NK-92 (cell line): ENCODE measurements at regions not wholly inside any gene's neighbourhood (a gene's known extent, or its start where the extent isn't known, plus 50 kb on each side); places are given as distances from the start of the nearest gene placed in this dataset.

Source experiments
- DNase-seq: peaks from one replicate; lab custom pipeline; 2025; ENCODE audit not compliant: unreplicated experiment; lab: John Stamatoyannopoulos, UW

- DNase-seq, result no peak
Measured at GRCh38 chr1:228914700-228915099, 179.4 kb downstream of the RHOU start.

- no peak for DNase-seq
Measured at GRCh38 chr1:228917342-228917741, 182.1 kb downstream of the RHOU start.

DNA sequence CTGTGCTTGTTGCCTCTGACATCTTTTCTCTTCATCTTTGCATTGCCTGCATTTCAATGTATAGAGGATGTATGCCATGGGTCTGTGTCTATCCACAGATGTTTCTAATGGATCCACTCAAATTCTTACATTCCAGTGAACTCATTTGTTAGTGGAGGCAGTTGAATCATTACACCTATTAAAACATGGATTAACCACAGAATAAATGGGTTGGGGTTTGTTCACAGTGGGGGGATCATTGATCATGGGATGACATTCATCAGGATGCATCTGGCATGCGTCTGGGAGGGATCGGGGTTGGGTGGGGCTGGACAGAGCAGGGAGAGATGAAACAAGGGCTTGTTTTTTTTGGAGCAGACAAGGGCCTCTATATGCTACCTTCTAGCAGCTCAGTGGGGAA lies 182.5 kb downstream of the RHOU start:
- DNase-seq, result no peak

- no peak for DNase-seq
Measured at GRCh38 chr1:228918335-228918734, 183.1 kb downstream of the RHOU start.

- DNase-seq, result no peak
Measured at GRCh38 chr1:228919914-228920313, 184.6 kb downstream of the RHOU start.

GRCh38 chr1:228920831-228921230 lies 185.6 kb downstream of the RHOU start:
- no peak for DNase-seq

GRCh38 chr1:228921481-228921880 lies 186.2 kb downstream of the RHOU start:
- DNase-seq, result no peak

DNA sequence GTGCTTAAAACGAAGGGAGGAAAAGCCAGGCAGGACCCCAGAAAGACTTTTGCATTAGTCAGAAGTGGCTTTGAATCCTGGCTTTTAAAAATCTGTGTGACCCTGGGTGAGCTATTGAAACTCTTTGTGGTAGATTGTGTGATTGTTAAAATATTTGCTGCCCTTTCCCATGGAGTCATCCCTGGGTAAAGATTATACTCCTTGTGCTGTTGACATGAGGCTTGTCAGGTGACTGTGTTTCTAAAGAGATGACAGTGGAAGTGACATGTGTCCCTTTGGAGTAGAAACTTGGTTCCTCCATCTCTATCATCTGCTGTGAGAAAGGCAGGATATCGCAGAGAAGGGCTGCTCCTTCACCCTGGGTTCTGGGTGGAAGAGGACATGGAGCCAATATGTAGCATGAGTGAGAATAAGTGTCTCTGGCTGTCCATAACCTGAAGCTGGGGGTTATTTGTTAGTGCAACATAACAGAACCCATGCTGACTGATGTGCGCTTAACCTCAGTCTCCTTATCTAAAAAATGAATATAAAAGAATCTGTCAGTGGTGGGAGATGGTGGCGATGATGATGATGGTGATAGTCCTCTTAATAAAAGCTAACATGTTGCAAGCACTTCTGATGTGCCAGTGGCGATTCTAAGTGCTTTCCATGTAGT lies 187.6 kb downstream of the RHOU start:
- no peak for DNase-seq

- DNase-seq, result no peak
Measured at GRCh38 chr1:228923973-228924686, 188.9 kb downstream of the RHOU start.

DNA sequence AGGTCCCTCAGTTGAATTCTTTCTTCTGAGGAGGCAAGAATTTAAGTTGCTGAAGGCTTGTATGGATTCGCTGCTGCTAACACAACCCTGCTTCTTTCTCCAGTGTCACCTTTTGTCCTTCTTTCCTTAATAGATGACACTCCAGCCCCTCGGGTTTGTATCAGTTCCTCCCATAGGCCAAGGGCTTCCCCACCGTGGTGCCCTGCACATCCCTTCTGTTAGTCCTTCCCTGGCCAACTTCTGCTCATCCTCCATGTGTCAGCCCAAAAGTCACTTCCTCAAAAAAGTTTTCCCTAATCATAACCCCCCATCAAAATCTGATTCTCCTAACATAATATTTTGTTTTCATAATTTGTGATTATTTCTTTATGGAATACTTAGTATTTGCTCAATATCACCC lies 190.4 kb downstream of the RHOU start:
- DNase-seq, result no peak

DNA sequence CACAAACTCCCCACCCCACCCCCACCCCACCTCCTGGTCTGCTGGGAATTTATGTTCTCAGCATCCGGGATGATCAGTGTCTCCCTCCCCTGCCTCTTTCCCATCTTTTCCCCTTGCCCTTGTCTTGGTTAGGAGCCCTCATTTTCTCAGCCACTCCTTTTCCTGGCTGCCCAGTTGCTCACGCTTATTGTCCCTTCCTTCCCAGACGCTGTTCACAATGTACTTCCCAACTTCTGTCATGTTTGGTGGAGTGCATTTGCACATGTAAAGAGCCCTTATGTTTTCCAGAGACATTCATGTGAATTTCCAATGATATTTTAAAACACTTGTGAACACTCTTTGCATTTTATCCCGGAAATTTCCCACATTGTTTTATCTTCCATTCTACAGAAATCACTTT lies 192.1 kb downstream of the RHOU start:
- no peak for DNase-seq

GRCh38 chr1:228927946-228928898 lies 192.9 kb downstream of the RHOU start:
- no peak for DNase-seq

GRCh38 chr1:228929476-228930027 lies 194.3 kb downstream of the RHOU start:
- no peak for DNase-seq

- DNase-seq, result no peak
Measured at GRCh38 chr1:228930479-228930957, 195.2 kb downstream of the RHOU start.

- no peak for DNase-seq
Measured at GRCh38 chr1:228933753-228934152, 198.5 kb downstream of the RHOU start.

GRCh38 chr1:228935198-228935663 lies 200.0 kb downstream of the RHOU start:
- DNase-seq, result no peak

GRCh38 chr1:228935855-228936727 lies 200.8 kb downstream of the RHOU start:
- DNase-seq, result no peak

GRCh38 chr1:228936881-228937280 lies 201.6 kb downstream of the RHOU start:
- no peak for DNase-seq

GRCh38 chr1:228937351-228937750 lies 202.1 kb downstream of the RHOU start:
- DNase-seq, result no peak

DNA sequence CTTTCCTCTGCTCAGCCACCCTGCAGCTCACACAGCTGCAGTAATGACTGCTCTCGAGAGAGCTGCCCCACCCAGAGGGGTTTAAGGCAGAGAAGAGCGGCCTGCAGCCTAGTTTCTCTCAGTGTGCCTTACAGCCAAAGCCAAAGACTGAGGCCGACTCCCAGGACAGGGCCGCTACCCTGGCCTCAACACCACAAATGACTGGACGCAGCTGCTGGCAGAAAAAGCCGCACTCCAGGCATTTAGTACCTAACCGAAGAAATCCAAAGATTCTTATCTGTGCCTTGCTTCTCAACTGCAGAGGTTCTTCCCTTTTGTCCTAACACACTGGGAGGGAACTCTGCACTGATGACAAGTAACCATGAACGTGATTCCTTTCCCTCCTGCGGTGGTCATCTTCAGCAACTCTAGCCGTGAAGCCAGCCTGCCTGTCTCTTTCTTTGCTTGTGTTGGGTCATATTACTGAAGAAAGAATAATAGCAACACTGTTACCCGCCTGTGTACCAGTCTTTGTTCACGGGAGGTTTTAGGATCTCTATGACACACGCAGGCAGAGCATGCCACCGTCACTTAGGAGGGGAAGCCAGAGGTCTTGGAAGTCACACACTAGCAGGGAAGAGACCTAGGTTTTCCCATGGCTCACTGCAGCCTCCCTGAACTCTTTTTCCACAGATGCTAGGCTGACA lies 202.7 kb downstream of the RHOU start:
- no peak for DNase-seq
